ENCODE measurements at regions not wholly inside any gene's neighbourhood (a gene's known extent, or its start where the extent isn't known, plus 50 kb on each side); places are given as distances from the start of the nearest gene placed in this dataset.

GRCh38 chr6:65924411-65924810, 217.4 kb upstream of the EYS start:
- H3K4me1 ChIP-seq (ENCODE audit: control insufficient read depth, extremely low read depth, insufficient read depth, low read length) = no peaks in the 10 kb centered on the region
- TF ChIP-seq FOS (IDR thresholded peaks at IDR 0.05; ENCODE audit: borderline replicate concordance, insufficient read depth, low read length) (no peak), JUN (IDR thresholded peaks at IDR 0.05; ENCODE audit: borderline replicate concordance, insufficient read depth, insufficient read length, low read depth) (no peak), POLR2A (IDR thresholded peaks at IDR 0.05; ENCODE audit: low read depth, low read length) (no peak), POLR2AphosphoS5 (IDR thresholded peaks at IDR 0.05; ENCODE audit: insufficient read depth, low read depth, low read length) (no peak), MAX (IDR thresholded peaks at IDR 0.05; ENCODE audit: insufficient read depth, insufficient read length) (no peak), CTCF (IDR thresholded peaks at IDR 0.05; ENCODE audit: extremely low read depth in 1 of 2, insufficient read depth in 1 of 2, low read depth in 1 of 2, low read length in 2 of 2) (no peak), EZH2 (IDR thresholded peaks at IDR 0.05; ENCODE audit: borderline replicate concordance, low read depth, low read length, severe bottlenecking) (no peak), GATA2 (IDR thresholded peaks at IDR 0.05; ENCODE audit: insufficient read depth, insufficient read length, low read depth, low read length) (no peak), MYC (IDR thresholded peaks at IDR 0.05; ENCODE audit: low read depth, low read length) (no peak)
- no peaks in the 10 kb centered on the region for H3K79me2 ChIP-seq (ENCODE audit: control insufficient read depth, insufficient read depth, low read length)
- ChIA-PET POLR2A (no interaction called here), CTCF (no interaction called here)
- H3K27me3 ChIP-seq (ENCODE audit: control insufficient read depth in 2 of 2, insufficient read depth in 2 of 2, low read length in 2 of 2) = no peaks in the 10 kb centered on the region
- no peaks in the 10 kb centered on the region for H4K20me1 ChIP-seq (replicated peaks; ENCODE audit: control insufficient read depth, extremely low read depth, insufficient read depth, low read length)
- no peak overlapping the region for H3K9ac ChIP-seq (replicated peaks; ENCODE audit: extremely low read depth, insufficient read depth, low read length)
- FAIRE-seq (no peak), DNase-seq (ENCODE audit: low read depth, low spot score) (no peak)
- no peak overlapping the region for H3K27ac ChIP-seq (ENCODE audit: insufficient read depth, low read depth, low read length)
- H2AFZ ChIP-seq (ENCODE audit: low read depth, low read length) = no peak overlapping the region
- H3K9me3 ChIP-seq (replicated peaks; ENCODE audit: control insufficient read depth, insufficient read depth, low read length) = no peaks in the 10 kb centered on the region
- intact Hi-C loops (cut with micrococcal nuclease) = no loop called here
- H3K9me1 ChIP-seq (replicated peaks; ENCODE audit: control insufficient read depth, extremely low read depth, insufficient read depth, low read length) = no peaks in the 10 kb centered on the region
- no peaks in the 10 kb centered on the region for H3K36me3 ChIP-seq (ENCODE audit: control insufficient read depth in 2 of 2, extremely low read depth in 1 of 2, insufficient read depth in 2 of 2, low read length in 2 of 2)
- no peak overlapping the region for H3K4me3 ChIP-seq (replicated peaks in 1 of 3; ENCODE audit: insufficient read depth in 1 of 3, low read depth in 1 of 3, low read length in 3 of 3)
- no peak overlapping the region for H3K4me2 ChIP-seq (ENCODE audit: insufficient read depth, low read length)
- no TSS peak for BruUV-seq (replicated peaks)
- dilution Hi-C loops (cut with MboI; ENCODE audit: extremely low pct_ligation_motif_present, low sequenced_read_pairs) = no loop called here

All from endothelial cell of umbilical vein (primary cell).